Stimulated activated CD4-positive, alpha-beta T cell treated with anti-CD3 and anti-CD28 coated beads, Interleukin-15, amount 100 ng/mL, for 1 hour (primary cell): ENCODE measurements at regions not wholly inside any gene's neighbourhood (a gene's known extent, or its start where the extent isn't known, plus 50 kb on each side); places are given as distances from the start of the nearest gene placed in this dataset.

ENCODE experiments used
- DNase-seq, 2 donors: peaks; one replicate each; pipeline ENCODE4 v3.0.0-alpha.2; 2020; ENCODE audit warnings: low read depth in 1 of 2, low spot score in 1 of 2

DNA sequence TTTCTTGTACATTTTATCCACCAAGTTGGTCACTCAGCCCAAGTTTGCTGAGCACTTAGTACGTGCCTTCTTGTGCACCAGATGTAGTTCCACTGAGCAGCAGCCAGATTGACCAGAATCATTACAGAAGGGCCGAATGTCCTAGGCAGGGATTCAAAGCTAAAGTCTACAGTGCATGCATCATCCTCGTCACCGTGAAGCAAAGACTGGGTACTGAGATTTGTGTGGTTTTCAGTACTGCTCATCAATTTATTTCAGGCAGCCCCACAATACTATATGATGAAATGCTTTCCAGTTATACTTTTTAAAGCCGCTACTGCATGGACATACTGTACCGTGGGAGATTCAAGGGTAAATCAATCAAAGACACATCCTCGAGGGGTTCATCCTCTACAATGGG, 227.0 kb downstream of the ARRDC4 start:
- DNase-seq = no peak

DNA sequence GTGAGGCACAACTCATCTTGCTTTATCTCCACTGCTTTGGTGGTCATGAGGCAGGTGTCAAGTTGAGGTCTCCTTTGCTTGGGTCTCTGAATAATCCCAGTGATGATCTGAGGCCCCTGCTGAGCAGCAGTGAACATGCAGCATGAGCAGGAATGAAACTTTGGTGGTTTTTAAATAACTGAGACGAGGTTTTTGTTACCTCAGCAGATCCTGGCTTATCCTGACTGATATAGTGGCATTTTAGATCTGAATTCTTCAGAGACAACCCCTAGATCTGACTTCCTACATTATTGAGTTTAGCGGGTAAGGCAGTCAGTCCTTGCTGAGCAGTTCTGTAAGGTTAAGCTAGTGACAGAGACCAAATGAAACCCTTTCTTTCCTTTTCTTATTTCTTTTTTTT, 230.4 kb downstream of the ARRDC4 start:
- no peak for DNase-seq

DNA sequence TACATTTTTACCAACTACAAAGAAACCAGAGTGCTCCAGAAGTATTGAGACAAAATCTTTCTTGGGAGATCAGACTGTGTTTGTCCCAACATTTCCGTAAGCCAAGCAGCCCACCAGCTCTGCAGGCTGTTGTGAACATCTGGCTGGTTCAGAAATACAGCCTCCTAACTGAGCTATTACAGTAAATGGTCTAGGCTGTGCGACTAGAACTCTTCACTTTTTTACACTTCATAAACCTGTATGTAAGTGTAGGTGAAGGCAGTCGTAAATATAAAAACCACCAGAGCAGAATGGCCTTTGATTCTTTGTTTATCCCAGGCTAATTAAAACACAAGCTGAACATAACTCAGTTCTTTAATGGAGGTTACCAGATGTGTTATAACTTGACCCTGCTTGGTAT, 235.3 kb downstream of the ARRDC4 start:
- no peak for DNase-seq

DNA sequence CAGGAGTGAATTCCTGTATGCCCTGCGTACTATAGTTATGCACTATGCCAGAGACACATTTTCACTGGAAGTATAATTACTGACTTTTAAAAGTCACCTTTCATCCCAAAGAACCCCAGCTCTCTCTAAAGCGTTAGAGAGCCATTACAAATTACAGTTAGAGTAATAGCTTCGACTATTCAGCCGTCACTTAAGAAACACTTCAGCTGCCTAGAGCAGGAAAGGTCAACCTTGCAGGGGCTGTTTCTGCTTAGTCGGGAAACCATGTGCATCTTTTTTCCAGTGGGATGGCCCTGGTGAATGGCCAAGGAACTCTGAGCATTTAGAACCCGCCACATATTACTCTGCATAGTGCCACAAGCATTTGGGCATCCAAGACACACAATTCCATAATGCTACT, 235.9 kb downstream of the ARRDC4 start:
- DNase-seq = no peak

DNA sequence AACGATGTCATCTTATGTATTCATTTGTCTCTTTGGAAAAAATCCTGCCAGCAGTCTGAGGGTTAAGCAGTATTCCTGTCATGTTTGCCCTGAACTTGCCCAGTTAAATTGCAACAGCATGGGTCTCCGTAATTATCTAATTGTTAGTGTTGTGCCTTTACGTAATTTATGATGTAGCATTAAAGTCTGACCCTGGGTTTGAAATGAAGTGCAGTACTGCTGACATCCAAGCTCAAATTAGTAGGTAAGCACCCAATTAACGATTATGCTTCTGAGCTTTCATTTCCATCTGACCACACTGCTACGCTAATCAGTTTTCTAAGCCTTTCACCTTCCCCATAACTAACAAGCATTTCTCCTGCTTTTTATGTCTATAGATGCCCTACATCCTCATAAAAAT, 241.8 kb downstream of the ARRDC4 start:
- DNase-seq = no peak

DNA sequence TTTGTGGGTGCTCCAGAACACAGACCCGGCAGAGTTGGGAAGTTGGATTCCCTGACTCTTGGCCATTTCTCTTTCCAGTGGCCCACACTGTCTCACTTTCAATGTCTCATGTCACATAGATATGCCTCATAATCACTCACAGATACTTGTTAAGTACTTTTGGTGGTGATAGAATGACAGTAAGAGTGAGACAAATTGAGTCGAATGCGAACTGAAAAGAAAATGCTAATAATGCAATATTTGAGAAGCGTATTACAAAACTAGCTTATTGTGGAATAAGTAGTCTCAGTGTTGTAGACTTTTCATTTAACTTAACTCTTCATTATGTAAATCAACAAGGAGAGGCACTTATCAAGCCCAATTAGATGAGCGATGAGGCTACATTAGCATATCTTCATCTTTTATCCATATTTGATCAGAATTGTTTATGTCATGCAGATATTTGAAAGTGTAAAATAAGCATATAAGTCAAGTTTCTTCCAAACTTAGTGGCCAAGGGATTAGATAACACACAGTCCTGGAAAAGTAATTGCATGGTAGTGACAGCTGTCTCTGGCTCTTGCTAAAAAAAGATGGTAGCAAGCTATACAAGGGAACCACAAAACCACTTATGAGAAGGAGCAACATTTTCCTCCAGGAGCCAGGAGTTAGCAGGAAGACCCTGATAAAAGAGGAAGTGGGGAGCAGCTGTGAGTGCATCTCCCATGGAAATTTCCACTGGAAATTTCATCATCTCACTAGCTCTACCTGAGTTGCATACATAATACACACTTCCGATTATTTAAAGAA, 243.6 kb downstream of the ARRDC4 start:
- DNase-seq = no peak

DNA sequence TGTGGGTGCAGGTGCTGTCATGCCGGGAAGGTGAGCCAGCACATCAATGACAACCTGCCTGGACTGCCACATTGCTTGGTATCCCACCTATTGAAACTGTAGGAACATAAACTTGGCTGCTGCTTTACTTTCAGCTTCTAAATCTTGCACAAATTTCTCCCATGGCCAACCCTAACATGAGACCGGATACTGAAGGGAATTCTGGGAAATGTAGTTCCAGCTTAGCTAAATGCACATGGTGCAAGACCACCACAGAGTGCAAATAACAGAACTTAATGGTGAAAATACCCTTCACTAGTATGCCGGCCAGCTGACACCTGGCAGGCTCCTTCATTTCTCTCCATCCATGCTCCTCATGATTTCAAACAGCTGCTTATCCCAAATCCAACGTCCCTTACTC, 247.4 kb downstream of the ARRDC4 start:
- DNase-seq = no peak

DNA sequence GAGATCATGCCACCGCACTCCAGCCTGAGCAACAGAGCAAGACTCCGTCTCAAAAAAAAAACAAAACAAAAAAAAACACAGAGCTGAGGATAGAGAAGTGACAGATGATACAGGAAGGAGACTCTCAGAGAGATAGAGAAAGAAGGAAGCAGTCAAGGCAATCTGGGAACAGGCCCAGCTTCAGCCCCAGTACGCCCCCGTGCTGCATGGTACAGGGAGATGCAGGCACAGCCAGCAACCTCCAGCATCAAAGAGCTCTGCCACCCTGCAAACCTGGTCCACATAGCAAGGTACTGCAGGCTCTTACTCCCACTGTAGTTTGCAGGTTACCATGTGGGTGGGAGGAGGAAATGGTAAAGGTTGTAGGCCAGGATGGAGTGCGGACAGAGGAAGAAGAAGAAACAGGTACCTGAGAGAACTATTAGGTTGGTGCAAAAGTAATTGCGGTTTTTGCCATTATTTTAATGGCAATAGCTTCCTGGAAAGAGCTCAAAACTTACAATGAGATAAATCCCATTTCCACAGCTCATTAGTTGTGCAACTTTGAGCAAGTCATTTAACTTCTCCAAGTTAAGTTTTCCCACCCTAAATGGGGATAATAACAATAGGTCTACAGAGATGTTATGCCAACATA, 253.0 kb downstream of the ARRDC4 start:
- DNase-seq = no peak

DNA sequence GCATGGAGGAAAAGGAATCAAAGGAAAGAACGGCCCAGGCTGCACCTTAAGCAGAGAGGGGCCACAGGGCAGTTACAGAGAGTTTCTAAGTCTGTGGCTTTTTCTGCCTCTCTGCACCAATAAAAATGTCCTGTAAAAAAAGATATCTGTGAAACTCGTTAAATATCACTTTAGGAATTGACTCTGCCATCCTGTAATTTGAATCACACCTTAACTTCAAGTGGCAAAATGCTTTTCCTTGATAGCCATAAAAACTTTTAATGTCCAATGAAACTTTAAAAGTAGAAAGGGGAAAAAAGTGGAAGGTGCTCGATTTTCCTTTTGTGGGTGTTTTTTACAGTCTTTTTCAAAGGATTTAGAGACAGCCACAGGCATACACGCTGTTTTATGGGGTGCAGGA, 255.7 kb downstream of the ARRDC4 start:
- DNase-seq = no peak

DNA sequence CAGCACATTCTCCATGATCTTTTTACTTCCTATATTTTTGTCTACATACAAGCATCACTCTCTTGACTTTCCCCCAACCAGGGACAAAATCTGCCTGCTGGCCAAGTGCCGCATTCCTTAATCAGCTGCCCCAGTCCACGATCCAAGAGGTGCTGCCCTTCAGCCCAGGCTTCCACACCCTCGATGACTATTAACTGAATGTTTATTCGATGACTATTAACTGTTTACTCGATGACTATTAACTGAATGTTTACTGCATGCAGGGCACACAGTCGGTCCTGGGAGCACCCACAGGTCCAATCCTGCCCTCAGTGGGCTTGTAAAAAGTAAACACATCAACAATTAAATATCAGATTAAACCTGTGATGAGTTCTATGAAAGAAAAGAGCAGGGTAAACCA, 256.9 kb downstream of the ARRDC4 start:
- DNase-seq = no peak

DNA sequence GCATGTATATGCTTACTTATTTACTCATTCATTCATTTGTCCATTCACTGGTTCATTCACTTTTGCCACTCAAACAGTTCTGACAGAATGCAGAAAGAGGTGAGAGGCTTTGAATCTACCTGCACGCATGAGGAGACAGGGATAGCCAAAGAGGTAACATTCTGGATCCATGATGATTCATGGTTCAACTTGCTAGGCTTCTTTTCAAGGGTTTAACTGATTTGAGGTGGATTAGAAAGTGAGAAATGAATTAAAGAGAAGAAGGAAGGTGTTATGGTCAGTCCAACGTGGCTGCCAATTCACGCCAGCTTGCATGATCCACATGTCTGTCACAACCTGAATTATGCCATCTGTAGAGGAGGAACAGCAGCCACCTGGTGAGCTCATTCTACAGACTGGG, 260.6 kb downstream of the ARRDC4 start:
- no peak for DNase-seq

DNA sequence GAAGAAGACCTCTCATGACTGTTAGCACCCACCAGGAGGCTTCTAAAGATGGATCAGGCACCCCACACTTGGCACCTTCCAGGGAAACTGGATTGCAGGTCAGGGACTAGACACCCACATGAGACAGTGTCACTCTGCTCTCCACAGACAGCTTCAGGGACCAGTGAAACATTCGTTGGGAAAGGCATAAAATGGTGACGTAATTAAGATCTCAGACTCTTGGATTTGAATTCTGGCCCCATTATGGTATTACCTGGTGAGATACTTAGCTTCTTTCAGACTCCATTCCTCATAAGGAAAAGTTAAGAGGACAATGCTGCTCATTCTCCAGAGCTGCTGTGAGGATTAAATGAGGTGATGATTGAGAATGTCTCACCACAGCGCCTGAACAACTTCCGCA, 261.1 kb downstream of the ARRDC4 start:
- DNase-seq = no peak

DNA sequence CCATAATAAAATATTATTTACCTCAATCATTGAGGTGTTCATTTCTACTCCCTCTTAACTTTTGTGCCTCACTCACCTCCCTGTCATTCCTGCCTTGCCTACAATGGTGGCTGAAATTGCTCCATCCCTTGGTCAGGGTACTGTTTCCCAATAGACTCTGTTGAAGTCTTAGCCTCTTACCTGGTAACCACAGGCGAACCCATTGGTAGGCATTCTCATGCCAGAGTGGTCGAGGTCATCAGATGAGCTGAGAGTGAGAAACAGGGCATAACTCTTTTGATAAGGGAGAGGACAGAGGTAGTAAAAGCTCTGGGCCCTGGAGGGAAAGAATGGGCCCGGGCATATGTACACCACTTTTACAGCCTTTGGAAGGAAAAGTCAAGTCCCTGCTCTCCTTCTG, 265.6 kb downstream of the ARRDC4 start:
- DNase-seq = no peak

DNA sequence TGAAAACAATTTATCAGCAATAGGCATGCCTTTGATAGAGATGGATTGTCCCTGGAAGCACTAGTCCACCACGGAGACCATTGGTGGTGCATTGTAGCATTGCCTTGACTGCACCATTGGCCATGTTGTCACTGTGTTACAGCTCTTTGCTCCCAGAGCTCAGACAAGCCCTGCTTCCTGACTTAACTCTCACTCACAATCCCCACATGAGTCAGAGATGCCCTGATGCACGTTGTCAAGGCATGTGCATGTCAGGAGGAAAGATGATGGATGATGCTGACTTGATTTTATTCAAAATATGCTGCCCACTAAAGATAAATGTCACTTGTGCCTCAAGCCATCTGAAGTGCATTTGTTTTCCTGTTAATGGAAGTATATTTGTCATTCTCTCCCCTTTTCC, 266.1 kb downstream of the ARRDC4 start:
- no peak for DNase-seq

DNA sequence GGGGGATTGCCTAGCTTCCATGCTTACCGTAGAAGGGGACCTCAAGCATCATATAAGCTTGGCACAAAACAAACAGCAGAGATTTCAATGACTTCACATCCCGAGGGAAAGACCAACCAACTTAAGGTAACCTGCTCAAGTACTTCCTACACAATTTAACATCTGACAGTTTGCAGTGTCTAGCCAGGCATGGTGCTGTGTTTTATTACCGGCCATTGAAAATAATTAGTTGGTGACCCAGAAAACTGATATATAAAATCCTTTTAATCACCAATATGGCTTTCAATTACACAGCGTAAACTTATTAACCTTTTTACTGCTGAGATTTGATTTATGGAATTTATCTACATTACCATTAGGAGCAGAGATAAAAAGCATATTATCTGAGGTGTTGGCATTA, 268.3 kb downstream of the ARRDC4 start:
- DNase-seq = no peak

DNA sequence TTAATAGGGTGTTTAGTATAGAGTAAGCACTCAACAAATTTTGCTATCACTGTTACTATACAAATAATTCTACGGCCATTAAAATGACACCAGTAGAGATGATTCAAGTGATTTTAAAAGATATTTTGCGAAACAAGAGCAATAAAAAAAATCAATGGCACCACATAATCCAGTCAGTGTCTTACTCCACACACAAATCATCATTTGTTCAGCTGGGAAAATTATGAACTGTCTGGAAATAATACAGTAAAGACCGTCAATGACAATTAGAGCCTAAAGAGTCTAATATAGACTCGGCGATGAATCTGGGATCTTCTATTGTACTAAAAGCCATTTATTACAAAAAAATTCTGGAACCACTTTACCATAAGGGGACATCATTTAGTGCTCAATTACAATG, 270.5 kb downstream of the ARRDC4 start:
- no peak for DNase-seq

DNA sequence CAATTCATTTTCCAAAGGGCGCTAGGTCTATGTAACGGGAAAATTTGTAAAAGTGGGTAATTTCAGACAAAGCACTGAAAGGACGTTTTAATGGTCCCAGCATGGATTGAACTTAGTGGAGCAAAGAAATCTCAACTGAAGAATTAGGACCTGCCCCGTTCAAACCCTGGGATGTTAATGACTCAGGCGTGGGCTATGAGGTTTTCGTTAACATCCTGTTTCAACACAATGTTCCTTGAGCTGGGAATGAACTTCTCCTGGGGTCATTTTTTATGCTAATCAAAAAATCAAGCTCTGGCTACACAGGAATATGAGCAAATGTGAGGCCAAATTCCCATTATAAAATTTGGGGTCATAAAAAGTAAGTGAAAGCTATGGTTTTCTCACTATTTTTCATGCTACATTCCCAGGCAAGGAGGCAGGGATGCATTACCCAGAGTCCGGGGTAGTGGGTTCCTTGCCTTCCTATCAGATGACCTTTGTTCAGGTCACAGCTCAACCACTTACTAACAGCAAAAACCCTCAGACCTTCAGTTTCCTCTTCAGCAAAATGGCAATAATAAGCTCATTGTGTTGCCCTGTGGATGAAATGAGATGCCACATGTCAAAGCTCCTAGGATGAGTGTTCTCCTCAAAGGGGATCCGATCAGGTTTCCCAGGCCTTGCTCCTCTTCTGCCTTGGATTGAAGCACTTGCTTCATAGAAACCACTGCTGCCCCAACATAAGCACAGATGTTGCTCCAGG, 271.4 kb downstream of the ARRDC4 start:
- DNase-seq = no peak

DNA sequence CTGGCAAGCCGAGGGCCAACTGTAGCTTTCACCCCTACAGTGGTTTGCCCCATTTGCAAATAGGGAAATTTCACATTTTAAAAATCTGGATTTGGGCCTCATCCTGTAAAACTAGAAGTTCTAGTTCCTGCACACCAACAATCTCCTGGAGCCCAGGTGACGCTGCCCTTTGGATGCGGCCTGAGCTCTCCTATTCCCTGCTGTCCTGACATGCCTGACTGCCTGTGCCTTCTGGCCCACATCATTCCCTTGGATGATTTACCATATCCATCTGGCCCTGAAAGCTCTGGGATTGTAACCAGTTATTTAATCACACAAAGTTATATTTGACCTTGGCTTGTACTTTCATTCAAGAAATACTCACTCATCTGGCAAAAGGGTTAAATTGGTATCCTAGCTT, 272.3 kb downstream of the ARRDC4 start:
- DNase-seq = no peak

DNA sequence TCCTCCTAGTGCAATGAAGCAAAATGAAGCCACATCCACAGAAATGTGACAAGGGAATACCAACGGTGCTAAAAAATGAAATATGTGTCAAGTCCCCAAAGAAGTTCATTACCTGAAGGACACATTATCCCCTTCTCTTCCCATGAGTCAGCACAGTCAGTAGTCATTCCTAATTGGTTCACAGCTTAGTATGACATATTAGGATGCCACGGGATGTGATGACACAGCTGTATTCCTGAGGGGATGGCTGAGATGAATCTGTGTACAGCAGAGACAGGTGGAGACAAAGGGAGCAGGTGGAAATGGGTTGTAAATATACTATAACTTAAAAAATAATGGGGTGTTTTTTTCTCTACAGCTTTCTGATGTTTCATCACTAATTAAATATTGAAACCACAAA, 273.4 kb downstream of the ARRDC4 start:
- DNase-seq = no peak

DNA sequence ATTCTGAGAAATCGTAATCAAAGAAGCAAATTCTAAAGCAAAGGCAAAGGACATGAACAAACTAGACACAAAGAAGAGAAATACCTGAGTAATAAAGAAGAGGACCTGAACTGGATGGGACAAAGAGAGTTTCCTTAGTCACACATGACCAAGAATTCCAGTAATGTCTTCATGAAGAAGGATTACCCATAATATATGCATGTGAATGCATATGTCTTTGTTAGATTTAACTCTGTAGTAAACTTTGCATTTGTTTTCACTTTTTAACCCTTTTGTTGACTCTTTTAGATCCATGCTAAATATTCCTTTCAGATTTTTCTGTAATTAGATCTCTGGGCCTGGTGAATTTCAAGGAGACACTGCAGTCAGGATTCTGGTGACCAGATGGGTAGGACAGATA, 279.8 kb downstream of the ARRDC4 start:
- DNase-seq = no peak

DNA sequence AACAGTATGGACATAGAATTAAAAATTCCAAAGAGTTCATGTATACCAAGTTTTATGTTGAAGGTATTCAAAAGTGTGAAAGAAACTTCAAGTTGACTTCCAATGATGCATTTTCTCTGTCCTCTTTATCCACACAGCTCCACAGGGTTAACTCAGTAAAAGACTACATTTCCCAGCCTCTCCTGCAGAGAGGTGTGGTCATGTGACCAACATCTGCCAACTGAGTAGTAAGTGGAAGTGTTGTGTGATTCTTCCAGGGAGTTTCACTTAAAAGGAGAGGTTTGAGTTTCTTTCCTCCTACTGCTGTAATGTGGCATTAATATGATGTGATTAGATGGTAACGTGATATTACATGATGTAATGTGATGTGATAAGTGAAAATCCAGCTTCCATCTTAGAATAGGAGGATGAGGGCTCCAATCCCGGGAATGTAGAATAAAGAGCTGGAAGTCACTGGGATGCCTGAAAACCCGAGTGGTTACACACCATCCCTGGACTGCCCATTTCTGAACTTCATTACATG, 280.6 kb downstream of the ARRDC4 start:
- no peak for DNase-seq

DNA sequence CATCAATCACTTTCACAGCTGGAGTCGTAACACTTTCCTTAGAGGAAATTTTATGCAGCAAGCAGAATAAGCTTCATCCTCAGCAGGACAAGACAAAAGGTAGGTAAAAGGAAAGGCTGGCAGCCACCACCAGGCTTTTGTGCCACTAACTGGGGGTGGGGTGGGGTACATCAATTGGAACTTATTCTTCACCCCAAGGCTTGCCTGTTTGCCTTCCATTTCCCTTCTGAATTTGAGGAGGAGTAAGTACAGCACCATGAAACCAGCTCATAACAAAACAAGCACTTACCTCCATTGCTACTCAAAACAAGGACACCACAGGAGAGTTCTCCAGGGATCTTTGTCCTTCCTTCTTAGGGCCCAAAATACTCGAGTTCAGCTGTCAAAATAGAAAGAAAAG, 296.8 kb downstream of the ARRDC4 start:
- DNase-seq = no peak
